Mucosa of rectum (tissue), 2 donors: ENCODE measurements at regions not wholly inside any gene's neighbourhood (a gene's known extent, or its start where the extent isn't known, plus 50 kb on each side); places are given as distances from the start of the nearest gene placed in this dataset.

Source experiments
- H3K27ac ChIP-seq, 2 donors: one replicate each; pipeline ENCODE4 v1.7.0; 2013; ENCODE audit warnings: inconsistent platforms in 2 of 2, low read depth in 2 of 2, low read length in 2 of 2
- H3K27me3 ChIP-seq, 2 donors: one replicate each; pipeline ENCODE4 v1.7.0; 2013; ENCODE audit warnings: low read length in 2 of 2; ENCODE audit not compliant: control insufficient read depth in 2 of 2, insufficient read depth in 2 of 2
- H3K36me3 ChIP-seq, 2 donors: one replicate each; pipeline ENCODE4 v1.7.0; 2013; ENCODE audit warnings: low read length in 2 of 2; ENCODE audit not compliant: control insufficient read depth in 2 of 2, insufficient read depth in 2 of 2
- H3K4me1 ChIP-seq, 2 donors: one replicate each; pipeline ENCODE4 v1.7.0; 2013; ENCODE audit warnings: low read length in 2 of 2, mild to moderate bottlenecking in 1 of 2; ENCODE audit not compliant: control insufficient read depth in 2 of 2, insufficient read depth in 2 of 2
- H3K4me3 ChIP-seq, 2 donors: one replicate each; pipeline ENCODE4 v1.7.0; 2013; ENCODE audit warnings: low read length in 2 of 2
- H3K9ac ChIP-seq, 2 donors: one replicate each; pipeline ENCODE4 v1.7.0; 2013; ENCODE audit warnings: low read length in 2 of 2, low read depth in 1 of 2, mild to moderate bottlenecking in 1 of 2
- H3K9me3 ChIP-seq, 2 donors: one replicate each; pipeline ENCODE4 v1.7.0; 2013; ENCODE audit warnings: low read length in 2 of 2; ENCODE audit not compliant: control insufficient read depth in 2 of 2
- donor health status: healthy.
- donor health status: Normal muscosa, but diverticular disease.

DNA sequence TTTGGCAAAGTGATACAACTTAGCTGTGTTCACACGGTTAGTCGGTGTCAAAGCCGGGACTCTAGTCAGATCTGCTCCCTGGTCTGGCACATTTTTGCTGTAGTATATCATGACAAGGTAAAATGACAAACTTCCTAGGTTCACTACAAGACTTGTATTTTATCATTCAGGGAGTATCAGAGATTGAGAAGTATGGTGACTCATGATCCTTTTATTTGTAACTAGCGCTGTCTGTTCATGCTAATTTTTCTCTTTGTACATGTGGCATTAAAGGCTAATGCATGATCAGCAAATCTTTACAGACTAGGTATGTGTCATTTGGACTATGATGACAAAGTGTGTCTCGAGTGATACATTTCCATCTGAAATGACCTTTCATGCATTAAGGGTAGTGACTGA lies 326.7 kb downstream of the SIPA1L2 start:
- no peak overlapping the region for H3K9ac ChIP-seq
- no peaks in the 10 kb centered on the region for H3K9me3 ChIP-seq
- H3K27me3 ChIP-seq, result no peaks in the 10 kb centered on the region
- H3K36me3 ChIP-seq, result no peaks in the 10 kb centered on the region
- H3K4me3 ChIP-seq, result no peak overlapping the region
- peaks cover 0 to 13% of the 10 kb centered on the region in 2 donors for H3K4me1 ChIP-seq
- no peak overlapping the region for H3K27ac ChIP-seq

DNA sequence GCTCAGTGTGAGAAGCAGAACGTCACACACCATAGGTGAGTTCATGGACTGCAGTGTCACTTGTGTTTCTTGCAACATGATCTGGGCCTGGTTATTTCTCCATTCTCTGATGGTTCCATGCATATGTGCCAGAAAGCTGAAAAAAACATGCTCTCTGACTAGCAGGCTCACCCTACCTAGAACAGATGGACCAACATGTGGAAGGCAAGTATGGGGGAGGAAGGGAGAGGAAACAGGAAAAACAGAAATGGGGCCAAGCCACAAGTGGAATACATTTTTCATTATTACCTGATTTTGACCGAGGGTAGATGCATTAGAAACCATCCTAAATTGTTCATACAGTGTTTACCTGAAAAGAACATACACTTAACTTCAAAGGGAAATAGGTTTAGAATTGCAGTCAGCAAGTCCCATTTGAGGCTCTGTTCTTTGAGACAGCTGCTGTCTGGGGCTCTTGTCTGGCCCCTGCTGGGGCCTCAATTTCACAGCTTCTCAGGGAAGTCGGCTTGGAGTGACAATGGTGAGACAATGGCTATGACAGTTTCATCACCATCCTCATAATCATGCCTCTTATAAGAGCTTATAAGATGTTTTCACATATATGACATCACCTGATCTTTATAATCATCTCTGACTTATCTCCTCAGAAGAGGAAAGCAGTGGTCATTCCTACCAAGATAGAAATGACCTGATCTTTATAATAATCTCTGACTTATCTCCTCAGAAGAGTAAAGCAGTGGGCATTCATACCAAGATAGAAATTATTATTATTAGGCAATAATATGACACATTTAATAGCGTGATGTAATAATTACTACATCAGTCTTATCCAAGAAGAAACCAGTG lies 327.3 kb downstream of the SIPA1L2 start:
- Histone ChIP-seq H3K36me3 (no peaks in the 10 kb centered on the region), H3K9ac (no peak overlapping the region), H3K27ac (no peak overlapping the region), H3K4me3 (no peak overlapping the region), H3K4me1 (peaks cover 0 to 13% of the 10 kb centered on the region in 2 donors), H3K9me3 (no peaks in the 10 kb centered on the region), H3K27me3 (no peaks in the 10 kb centered on the region)

DNA sequence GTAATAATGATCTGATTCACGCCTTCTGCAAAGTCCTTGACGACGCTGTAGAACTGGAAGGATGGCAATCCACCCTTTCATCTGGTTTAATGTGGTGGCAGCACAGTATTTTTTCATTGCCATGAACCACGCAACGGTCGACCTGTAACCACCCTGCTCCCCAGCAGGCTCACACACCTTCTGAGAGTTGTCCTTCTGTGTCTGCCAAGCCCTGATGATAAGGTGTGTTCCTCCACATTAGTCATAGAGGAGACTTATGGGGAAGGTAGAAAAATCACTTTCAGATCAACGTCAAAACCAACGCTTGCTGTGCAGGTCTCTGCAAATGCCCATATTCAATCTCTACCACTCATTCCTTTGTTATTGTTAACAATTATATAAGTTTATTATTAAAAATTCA lies 328.7 kb downstream of the SIPA1L2 start:
- no peak overlapping the region for H3K4me3 ChIP-seq
- no peak overlapping the region for H3K27ac ChIP-seq
- H3K27me3 ChIP-seq, result no peaks in the 10 kb centered on the region
- peaks cover 0 to 6% of the 10 kb centered on the region in 2 donors for H3K4me1 ChIP-seq
- no peaks in the 10 kb centered on the region for H3K9me3 ChIP-seq
- H3K36me3 ChIP-seq, result no peaks in the 10 kb centered on the region
- H3K9ac ChIP-seq, result no peak overlapping the region

DNA sequence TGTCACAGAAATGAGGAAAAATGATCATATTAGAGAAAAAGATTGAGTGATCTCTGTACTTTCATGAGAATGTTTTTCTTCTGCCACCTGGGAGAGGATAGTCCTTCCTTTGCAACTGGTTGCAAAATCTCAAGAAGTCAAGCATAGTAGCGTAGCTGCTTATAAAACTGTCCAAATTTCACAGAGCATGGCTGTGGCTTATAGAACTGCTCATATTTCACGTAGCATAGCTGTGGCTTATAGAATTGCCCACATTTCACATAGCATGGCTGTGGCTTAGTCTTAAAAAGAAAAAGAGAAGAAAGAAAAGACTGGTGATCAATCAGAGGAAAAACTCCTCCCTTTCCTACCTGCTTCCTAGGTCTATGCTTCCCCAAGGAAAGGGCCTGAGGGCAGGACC lies 329.5 kb downstream of the SIPA1L2 start:
- no peaks in the 10 kb centered on the region for H3K9me3 ChIP-seq
- no peak overlapping the region for H3K9ac ChIP-seq
- no peaks in the 10 kb centered on the region for H3K36me3 ChIP-seq
- no peak overlapping the region for H3K27ac ChIP-seq
- H3K4me3 ChIP-seq, result no peak overlapping the region
- no peaks in the 10 kb centered on the region for H3K27me3 ChIP-seq
- peaks cover 0 to 5% of the 10 kb centered on the region in 2 donors for H3K4me1 ChIP-seq

DNA sequence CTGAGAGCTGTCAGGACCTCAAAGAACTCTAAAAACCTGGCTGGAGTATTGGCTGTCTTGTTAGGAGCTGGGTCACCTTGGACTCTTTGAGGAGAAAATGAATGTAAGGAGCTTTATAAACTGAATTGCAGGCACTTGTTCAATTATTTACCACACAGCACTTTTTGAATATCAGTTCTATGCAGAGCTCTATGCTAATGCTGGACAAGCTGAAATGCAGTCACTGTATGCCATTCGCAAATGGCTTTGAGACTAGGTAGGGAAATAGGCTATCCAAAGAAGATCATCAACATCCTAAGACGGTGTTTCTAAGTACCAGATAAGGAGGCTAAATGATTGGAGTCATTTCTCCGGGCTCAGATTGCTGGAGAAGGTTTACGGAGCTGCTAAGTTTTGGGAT lies 333.5 kb downstream of the SIPA1L2 start:
- Histone ChIP-seq H3K4me3 (no peak overlapping the region), H3K27ac (no peak overlapping the region), H3K4me1 (peaks cover under 1 to 8% of the 10 kb centered on the region in 2 donors), H3K36me3 (no peaks in the 10 kb centered on the region), H3K9ac (no peak overlapping the region), H3K27me3 (no peaks in the 10 kb centered on the region), H3K9me3 (no peaks in the 10 kb centered on the region)

DNA sequence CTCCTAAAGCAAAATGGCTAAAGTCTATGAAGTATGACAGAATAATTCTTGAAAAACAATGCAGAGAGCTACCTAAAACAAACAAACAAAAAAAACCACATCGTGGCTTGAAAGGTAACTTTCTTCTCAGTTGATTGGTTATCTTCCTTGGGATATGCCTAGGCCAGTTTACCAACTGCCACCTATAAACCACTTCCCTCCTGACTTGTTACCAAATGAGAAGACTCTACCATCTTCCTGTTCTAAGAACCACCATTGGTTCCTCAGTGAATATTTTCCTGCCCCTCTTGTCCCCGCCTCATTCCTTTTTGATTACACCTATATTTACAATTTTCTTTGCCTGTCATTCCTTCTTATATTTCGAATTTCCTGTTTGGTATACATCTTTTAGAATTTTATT lies 336.6 kb downstream of the SIPA1L2 start:
- Histone ChIP-seq H3K36me3 (no peaks in the 10 kb centered on the region), H3K27ac (no peak overlapping the region), H3K9me3 (no peaks in the 10 kb centered on the region), H3K4me1 (peaks cover 4 to 13% of the 10 kb centered on the region in 2 donors), H3K27me3 (no peaks in the 10 kb centered on the region), H3K4me3 (no peak overlapping the region), H3K9ac (no peak overlapping the region)

DNA sequence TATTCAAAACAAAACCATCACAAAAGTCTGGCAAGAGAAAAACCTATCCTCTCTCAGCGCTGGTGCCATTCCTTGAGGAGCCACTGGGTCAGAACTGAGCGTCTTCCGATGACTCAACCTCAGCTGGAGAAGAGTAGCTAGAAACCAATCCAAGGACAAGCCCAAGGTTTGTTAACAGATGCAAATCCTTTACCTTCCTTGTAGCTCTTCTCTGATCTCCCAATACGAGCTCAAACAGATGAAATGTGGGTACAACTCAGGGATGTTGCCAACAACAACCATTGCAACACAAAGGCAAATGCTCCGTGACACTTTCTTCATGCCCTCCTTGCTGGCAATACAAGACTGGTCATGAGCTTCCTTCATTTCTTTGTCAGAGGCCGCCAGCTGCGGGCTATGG lies 337.1 kb downstream of the SIPA1L2 start:
- Histone ChIP-seq H3K36me3 (no peaks in the 10 kb centered on the region), H3K9ac (no peak overlapping the region), H3K27ac (no peak overlapping the region), H3K9me3 (no peaks in the 10 kb centered on the region), H3K27me3 (no peaks in the 10 kb centered on the region), H3K4me3 (no peak overlapping the region), H3K4me1 (peaks cover 4 to 15% of the 10 kb centered on the region in 2 donors)

DNA sequence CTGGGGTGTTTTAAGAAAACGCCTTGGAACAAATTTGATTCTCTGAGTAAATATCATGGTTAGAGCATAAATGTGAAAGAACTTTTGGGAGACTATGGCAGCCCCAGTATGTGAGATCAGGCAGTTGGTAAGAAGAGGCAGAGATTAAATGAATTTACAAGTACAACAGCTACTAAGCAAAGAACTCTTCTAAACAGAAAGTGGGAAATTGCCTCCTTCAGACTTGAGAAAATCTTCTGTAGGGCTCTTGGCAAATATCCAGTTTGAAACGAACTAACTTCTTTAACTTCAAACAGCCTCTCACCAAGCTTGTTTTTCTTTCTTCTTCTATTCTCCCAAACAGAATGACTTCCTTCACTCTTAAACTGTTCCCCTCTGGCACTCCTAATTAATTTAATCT lies 337.7 kb downstream of the SIPA1L2 start:
- Histone ChIP-seq H3K4me3 (no peak overlapping the region), H3K36me3 (no peaks in the 10 kb centered on the region), H3K27ac (no peak overlapping the region), H3K4me1 (peaks cover 4 to 15% of the 10 kb centered on the region in 2 donors), H3K9ac (no peak overlapping the region), H3K27me3 (no peaks in the 10 kb centered on the region), H3K9me3 (no peaks in the 10 kb centered on the region)

DNA sequence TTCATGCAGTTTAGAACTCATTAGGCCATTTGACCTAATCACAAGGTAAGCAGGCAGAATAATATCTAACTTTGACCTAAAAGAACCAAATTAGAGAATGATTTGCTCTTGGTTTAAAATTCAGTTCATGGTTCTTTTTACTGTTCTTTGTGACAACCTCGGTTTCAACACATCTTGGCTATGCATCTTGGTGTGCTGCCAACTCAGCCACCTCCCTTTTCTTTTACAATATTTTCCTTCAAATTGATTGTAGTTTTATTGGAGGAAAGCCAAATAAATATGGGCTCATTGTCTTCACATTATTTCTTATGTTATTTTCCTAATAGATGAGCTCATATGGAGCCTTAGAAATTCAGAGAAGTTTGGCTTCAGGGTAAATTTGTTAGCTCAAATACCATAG lies 338.3 kb downstream of the SIPA1L2 start:
- H3K9ac ChIP-seq, result no peak overlapping the region
- H3K4me1 ChIP-seq, result peaks cover 4 to 15% of the 10 kb centered on the region in 2 donors
- H3K27ac ChIP-seq, result peak overlapping the region in 1 of 2 donors; percentile 58
- H3K4me3 ChIP-seq, result no peak overlapping the region
- H3K9me3 ChIP-seq, result no peaks in the 10 kb centered on the region
- H3K27me3 ChIP-seq, result no peaks in the 10 kb centered on the region
- H3K36me3 ChIP-seq, result no peaks in the 10 kb centered on the region

DNA sequence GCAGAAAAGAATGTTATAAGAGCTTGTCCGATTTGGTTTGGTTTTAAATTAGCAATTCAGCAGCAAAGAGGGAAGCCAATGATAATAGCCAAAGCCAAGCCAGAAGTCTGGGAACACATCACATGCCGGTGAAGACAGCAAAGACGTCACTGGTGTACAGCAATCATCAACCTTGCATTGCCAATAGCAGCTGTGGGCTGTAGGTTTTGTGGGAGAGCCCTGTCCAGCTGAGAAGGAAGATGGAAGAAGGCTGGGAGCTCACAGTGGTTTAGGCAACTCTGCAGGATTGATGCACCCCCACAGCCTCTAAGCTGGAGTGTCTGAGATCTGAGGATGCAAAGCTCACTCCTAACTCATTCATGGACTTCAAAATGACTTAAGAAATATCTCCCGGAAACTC lies 338.7 kb downstream of the SIPA1L2 start:
- H3K4me3 ChIP-seq, result no peak overlapping the region
- H3K27me3 ChIP-seq, result no peaks in the 10 kb centered on the region
- no peak overlapping the region for H3K9ac ChIP-seq
- H3K4me1 ChIP-seq, result peaks cover 4 to 15% of the 10 kb centered on the region in 2 donors
- H3K9me3 ChIP-seq, result no peaks in the 10 kb centered on the region
- peak overlapping the region in 1 of 2 donors; percentile 58 for H3K27ac ChIP-seq
- no peaks in the 10 kb centered on the region for H3K36me3 ChIP-seq
